ENCODE measurements at regions not wholly inside any gene's neighbourhood (a gene's known extent, or its start where the extent isn't known, plus 50 kb on each side); places are given as distances from the start of the nearest gene placed in this dataset.
A peak's percentile ranks its signal among the peaks of the same experiment; 100 is the strongest.
"Not testable (repeated sequence)": the region's sequence is repeated elsewhere in the genome, so short reads cannot be mapped to it uniquely, and the experiment has no call there.

DNA sequence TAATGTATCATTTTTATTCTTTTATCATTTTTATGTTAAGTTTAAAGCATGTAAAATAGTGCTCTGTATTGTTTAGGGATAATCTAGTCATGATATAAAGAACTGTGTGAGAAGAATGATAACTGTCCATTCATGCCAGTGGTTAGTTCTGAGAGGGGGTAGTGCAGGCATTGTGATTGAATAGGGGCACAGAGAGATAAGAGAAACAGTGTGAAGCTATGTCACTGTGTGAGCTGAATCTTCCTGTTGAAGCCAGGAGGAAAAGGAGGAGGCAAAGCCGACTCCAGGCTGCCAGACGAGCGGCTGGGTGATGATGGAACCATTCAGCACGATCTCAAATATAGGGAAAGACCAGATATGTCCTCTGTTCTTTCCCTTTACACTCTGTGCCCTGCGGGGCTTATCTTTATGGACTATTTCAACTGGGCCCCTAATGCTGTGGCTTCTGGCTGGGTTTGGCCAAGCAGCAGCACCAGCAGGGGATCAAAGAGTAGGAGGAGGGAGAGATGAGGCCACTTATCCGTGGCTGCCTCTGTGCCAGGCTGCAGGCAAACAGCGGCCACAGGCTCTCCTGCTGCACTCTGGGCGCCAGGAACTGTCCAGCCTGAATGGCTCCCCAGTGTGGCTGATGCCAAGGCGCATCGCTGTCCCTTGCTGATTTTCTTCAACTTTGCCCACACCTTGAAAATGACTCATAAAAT, 128.0 kb downstream of the SPP2 start:
- DNase-seq: no peak

DNA sequence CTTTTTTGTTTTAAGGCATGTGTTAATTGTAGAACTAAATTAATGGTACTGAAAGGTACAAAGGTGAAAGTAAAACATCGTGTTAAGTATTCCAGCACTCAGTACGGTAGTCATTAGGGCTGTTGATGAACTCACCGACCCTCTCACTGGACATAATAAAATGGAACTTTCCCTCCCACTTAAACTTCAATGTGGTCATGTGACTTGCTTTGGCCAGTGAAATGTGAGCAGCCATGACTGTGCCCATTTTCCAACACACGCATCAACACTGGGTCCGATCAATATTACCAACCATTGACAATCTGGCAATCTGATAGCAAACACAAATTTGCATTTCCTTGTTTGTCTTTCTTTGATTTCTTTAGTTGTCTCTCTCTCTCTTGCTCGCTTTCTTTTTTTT, 125.1 kb downstream of the SPP2 start:
- DNase-seq: no peak

DNA sequence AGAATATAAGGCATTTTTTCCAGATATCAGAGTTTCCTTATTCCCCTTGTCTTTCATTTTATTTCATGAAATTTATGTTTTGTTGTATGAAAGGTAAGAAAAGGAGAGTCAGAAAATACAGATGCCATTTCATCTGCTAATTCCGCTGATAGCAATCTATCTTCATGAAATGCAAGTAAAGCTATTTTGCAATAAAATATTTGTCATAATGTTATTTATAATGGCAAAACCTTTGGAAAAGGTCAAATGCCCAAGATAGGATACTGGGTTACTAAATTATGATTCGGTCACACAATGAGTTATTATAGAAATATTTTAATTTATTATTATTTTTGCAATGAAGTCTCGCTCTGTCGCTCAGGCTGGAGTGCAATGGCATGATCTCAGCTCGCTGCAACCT, 124.2 kb downstream of the SPP2 start:
- no peak for DNase-seq

- DNase-seq: no peak
Observed at GRCh38 chr2:234172532-234172931, 122.0 kb downstream of the SPP2 start.

DNA sequence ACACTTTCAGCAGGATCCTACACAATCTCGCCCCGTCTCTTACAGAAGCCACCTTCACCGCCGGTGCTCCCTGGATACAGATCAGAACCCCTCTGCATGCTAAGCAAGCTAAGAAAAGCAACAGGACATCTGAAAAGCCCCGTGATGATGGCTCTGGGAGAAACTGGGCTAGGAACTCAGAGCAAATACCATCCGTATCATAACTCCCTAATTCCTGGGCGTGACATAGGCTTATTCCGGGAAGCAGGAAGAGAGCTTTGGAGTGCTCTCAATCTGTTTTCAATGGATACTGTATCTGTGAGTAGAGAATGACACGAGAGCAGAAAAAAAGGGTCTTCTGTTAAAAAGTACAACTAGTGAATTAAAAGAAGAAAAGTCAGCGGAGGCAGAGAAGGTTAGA, 121.6 kb downstream of the SPP2 start:
- DNase-seq: no peak

DNA sequence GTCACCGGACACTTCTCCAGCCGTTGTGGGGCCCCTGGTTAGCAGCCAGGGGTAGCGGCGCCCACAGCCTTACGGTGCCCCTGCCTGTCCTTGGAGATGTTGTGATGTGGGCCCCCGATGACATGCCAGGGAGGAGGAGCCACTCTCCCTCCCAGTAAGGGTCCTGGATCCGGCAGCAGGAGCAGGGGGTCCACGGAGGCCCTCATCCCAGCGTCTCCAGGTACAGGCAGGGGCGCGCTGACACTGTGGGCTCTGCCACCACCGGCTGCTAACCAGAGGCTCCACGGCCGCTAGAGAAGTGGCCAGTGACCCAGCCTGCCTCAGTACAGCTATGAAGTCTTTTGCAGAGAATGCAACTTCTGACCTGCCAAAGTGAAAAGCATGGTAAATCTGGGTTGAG, 121.2 kb downstream of the SPP2 start:
- DNase-seq: no peak

GRCh38 chr2:234169674-234170073, 119.2 kb downstream of the SPP2 start:
- no peak for DNase-seq

GRCh38 chr2:234168605-234169570, 118.4 kb downstream of the SPP2 start:
- DNase-seq: not testable (repeated sequence)

- no peak for DNase-seq
Observed at GRCh38 chr2:234166531-234166930, 116.0 kb downstream of the SPP2 start.

DNA sequence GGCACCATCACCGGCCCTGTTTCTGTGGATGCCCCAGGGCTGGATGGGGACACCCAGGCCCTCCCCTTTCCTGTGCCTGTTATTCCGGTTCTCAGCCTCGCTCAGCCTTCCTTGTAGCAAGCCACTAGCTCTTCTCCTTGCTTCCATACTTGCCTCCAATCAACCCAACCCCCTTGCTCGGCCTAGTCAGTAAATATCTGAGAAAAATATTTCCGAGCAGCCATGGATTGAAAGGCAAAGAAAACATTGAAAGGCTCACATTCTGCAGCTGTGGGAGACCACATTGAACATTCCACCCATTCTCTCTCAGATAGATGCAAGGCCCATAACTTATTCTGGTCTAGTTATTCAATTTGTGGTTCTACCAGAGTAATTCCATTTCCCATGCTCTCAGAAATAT, 114.9 kb downstream of the SPP2 start:
- no peak for DNase-seq

DNA sequence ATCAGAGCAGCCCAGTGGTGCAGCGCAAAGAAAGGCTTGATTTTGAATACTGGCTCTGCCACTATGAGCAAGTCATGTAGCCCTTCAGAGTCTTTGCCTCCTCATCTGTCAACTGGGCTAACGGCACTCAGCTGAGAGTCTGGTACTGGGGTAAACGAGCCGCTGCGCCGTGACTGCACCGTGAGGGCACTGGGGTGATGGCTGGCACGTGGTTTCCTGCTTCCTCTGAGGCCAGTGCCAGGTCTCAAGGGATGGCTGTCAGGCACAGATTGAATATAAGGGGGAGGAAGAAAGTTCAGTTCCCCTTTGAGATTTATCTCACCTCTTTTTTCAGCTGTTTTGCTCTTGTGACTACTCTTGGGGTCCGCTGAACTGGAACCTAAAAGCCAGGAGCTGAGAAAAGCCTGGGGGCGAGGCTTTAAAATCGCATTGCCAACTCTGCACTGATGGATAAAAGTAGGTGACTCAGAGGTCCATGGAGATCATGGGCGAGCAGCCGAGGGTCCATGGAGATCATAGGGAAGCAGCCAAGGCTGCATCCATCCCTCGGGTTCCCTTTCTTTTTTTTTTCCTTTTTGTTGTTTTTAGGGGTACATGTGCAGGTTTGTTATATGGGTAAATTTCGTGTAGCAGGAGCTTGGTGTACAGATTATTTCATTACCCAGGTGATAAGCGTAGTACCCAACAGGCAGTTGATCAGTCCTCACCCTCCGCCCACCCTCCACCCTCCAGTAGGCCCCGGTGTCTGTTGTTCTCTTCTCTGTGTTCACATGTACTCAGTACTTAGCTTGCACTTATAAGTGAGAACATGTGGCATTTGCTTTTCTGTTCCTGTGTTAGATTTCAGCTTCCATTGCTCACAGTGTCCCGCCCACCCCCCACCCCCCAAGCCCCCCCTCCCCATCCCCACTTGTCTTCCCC, 114.3 kb downstream of the SPP2 start:
- DNase-seq: peak; percentile 60

DNA sequence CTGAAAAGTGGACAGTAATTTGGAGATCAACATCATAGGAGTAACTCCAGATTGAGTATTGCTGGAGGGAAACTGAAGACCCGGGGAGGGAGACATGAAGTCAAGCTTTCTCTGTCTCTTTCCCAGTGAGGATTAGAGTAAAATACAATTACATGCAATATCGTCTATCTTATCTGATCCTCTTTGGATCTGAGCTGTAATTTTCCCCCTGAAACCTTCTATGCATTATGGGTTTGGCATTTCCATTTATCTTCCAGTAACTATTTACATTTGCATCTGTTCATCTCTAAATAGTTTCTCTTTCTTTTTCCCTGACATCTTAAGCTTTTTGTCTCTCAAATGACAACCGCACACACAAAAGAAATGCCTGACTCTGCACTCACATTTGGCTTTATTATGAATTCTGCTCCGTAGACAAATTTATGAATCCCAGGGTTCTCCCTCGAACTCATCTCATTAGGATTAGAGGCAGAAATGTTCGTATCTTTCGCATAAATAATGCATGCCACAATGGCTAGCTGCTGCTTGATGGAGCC, 113.1 kb downstream of the SPP2 start:
- DNase-seq: no peak

DNA sequence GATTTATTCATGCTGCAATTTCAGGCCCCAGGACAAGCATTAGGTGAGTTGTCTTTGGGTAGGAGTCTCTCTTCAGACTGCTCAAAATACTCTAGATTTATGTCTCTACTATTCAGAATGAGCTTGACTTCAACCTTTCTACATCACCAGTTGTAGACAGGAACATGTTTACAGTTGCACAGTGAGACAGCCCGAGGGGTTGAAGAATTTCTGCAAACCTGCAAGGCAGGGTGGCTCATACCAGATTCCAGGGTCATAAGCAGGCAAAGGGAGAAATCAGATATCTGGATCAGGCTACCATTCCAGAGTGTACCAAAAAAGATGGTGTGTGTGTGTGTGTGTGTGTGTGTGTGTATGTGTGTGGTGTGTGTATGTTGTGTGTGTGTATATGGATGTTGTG, 112.4 kb downstream of the SPP2 start:
- no peak for DNase-seq

DNA sequence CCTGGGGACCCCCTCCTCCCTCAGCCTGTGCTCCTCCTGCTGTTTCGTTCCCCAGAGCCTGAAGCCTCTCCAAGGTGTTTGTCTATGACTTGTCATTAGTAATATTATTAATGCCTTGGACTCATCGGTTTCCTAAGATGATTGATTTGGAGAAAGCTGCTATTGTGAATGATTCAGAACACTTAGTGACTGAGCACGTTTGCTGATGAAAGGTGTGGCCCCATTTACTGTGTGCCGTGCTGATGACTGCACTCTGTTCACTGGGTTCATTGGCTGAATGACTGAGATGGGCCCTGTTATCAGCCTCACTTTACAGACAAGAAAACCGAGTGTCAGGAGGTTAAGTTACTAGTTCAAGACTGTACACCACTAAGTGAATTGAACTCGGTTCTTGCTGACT, 111.4 kb downstream of the SPP2 start:
- DNase-seq: no peak

DNA sequence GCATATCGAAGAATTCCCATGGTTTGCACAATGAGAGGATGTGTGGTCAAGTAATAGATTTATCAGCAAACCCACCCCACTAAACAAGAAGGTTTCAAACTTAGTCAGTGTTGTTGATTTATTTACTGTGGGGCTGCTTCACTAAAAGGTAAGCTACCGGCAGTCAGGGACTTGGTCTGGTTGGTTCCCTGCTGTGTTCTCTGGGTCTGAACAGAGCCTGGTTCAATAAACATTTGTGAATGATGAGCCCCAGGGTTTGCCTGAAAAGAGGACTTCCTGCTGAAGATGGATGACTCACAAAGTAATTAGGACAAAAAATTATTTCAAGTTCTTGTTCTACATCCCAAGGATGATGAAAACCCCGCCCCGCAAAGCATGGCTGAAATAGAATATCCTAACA, 108.3 kb downstream of the SPP2 start:
- DNase-seq: no peak

DNA sequence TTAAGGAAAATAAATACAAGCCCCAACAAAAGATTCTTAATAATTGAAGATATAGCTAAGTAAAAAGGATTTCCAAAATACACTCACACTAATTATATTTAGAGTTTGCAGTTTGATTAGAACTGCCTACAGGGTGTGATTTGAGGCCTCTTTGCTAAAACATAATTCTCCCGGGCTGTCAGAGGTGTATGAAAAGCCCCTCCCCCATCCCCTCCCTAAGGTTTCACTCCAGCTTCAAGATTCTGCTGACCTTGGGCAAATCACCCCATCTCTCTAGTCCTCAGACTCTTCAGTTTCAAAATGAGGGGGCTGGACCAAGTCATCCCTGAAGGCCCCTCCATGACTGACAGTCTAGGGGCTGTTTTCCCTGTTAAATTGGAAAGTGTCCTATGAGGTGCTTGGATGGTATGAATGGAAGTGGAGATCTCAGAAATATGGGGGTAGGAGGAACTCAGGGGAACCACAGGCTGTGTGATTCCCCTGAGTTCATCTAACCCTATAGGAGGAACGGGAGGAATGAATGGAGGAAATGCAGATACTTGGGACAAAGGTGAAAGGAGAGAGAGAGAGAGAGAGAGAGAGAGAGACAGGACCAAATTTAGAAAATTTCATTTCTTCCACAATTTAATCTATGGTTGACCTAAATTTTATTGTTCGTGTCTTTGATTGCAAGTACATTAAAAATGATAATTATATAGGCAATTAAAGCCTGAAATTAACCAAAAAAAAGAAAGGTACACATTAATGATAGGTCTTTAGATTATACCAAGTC, 107.5 kb downstream of the SPP2 start:
- no peak for DNase-seq

DNA sequence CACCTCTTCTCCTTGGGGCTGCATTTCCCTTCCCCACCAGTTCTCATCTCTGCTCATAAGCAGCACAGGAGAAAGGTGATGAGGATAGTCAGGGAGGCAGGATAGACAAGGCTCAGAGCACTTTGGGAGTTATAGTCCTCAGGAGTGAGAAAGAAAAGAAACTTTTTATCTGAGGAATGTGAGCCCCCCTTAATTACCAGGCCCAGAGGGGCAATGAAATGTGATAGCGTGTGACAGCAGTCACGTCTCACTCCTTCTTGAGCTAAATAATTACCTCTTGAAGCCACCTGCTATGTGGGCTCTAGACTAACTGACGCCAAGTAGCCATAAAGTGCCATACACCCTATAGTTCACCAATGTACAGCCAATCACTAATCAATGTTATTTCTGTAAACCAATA, 105.8 kb downstream of the SPP2 start:
- no peak for DNase-seq

- not testable (repeated sequence) for DNase-seq
Observed at GRCh38 chr2:234152835-234153234, 102.3 kb downstream of the SPP2 start.

DNA sequence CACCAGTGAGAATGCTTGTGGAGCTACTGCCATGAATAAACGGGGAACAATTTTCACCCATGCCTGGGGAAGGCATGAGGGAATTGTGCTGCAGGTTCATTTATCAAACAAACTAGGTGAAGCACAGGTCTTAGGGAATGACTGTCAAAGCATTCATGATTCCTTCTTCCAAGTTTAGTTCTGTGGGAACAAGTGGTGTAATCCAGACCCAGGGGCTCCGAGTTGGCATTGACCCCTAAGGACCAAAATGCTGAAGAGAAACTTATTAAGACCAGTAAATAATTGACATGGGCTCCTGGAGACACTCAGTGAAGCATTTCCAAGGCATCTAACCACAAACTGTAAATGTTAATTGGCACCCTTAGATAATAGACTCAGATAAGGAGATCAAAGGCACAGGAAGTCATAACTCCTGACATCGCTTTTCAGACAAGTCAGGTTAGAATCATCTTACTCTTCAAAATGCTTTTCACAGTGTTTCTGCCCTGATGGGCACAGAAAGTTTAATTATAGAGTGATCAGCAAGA, 96.9 kb downstream of the SPP2 start:
- DNase-seq: peak; percentile 70

DNA sequence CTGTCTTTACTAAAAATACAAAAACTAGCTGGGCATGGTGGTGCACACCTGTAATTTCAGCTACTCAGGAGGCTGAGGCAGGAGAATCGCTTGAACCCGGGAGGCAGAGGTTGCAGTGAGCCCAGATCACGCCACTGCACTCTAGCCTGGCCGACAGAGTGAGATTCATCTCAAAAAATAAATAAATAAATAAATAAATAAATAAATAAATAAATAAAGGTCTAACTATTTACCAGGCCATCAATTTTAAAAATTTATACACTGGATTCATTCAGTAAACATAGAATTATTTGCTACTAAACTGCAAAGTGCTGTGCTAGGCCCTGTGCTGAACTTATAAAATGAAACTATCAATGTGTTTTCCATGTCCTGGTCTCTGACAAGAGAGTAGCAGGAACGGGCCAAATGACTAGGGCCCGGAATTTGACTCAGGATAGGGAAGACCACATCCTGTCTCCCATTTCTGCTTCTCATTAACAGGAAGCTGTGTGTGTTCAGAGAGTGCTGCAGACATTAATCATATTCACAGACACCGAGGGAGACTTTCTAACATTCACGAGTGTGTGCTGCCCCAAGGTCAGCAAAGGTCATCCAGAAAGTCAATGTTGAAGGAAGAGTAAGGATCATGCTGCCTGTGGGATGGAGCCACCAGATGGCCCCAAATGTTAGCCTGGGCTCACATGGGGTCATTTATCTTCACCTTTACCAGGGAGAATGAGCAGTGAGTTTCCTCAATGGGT, 95.8 kb downstream of the SPP2 start:
- DNase-seq: no peak

DNA sequence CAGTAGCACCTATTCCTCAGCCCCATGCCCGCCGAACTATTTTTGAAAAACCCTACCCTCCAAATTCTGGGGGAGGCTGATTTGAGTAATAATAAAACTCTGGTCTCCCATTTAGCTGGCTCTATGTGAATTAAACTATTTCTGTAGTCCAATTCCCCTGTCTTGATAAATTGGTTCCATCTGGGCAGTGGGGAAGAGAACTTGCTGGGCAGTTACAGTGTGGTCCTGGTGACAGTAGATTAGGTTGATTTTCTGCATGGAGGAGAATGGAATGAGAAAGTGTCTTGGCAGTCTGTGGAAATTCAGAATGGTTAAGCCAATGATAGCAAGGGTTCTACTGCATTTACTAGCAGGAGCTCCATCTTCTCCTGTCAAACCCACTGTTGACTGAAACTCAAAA, 95.0 kb downstream of the SPP2 start:
- DNase-seq: no peak

Data from CD4-positive, alpha-beta T cell treated with Interleukin-12 subunit alpha and Interleukin-12 subunit beta, for 1 hour (primary cell).